ENCODE measurements at regions not wholly inside any gene's neighbourhood (a gene's known extent, or its start where the extent isn't known, plus 50 kb on each side); places are given as distances from the start of the nearest gene placed in this dataset.
A peak's percentile ranks its signal among the peaks of the same experiment; 100 is the strongest.

- POLR2A ChIA-PET: no interaction called here
- Histone ChIP-seq H3K79me2 (ENCODE audit: control insufficient read depth, insufficient read depth, low read length) (no peaks in the 10 kb centered on the region), H4K20me1 (replicated peaks; ENCODE audit: control insufficient read depth, extremely low read depth, insufficient read depth, low read length) (no peaks in the 10 kb centered on the region), H3K4me2 (ENCODE audit: insufficient read depth, low read length) (no peak overlapping the region), H2AFZ (ENCODE audit: low read depth, low read length) (no peak overlapping the region), H3K4me1 (ENCODE audit: control insufficient read depth, extremely low read depth, insufficient read depth, low read length) (peaks cover 46% of the 10 kb centered on the region), H3K4me3 (replicated peaks in 1 of 3; ENCODE audit: insufficient read depth in 1 of 3, low read depth in 1 of 3, low read length in 3 of 3) (no peak overlapping the region), H3K36me3 (ENCODE audit: control insufficient read depth in 2 of 2, extremely low read depth in 1 of 2, insufficient read depth in 2 of 2, low read length in 2 of 2) (no peaks in the 10 kb centered on the region), H3K9me1 (replicated peaks; ENCODE audit: control insufficient read depth, extremely low read depth, insufficient read depth, low read length) (no peaks in the 10 kb centered on the region), H3K9ac (replicated peaks; ENCODE audit: extremely low read depth, insufficient read depth, low read length) (no peak overlapping the region), H3K27me3 (ENCODE audit: control insufficient read depth in 2 of 2, insufficient read depth in 2 of 2, low read length in 2 of 2) (no peaks in the 10 kb centered on the region), H3K27ac (ENCODE audit: insufficient read depth, low read depth, low read length) (no peak overlapping the region), H3K9me3 (replicated peaks; ENCODE audit: control insufficient read depth, insufficient read depth, low read length) (no peaks in the 10 kb centered on the region)
- CTCF ChIA-PET: interaction anchor here (0.8 kb wide), 1 partner anchor 223 kb away, joined by 3 read pairs; no protein-coding TSS in a partner anchor
- intact Hi-C loops (cut with micrococcal nuclease) (no loop called here), dilution Hi-C loops (cut with MboI; ENCODE audit: extremely low pct_ligation_motif_present, low sequenced_read_pairs) (no loop called here)
- DNase-seq (ENCODE audit: low read depth, low spot score): no peak
- BruUV-seq (replicated peaks): no TSS peak
- no peak for FAIRE-seq
- TF ChIP-seq FOS (IDR thresholded peaks at IDR 0.05; ENCODE audit: borderline replicate concordance, insufficient read depth, low read length) (no peak), JUN (IDR thresholded peaks at IDR 0.05; ENCODE audit: borderline replicate concordance, insufficient read depth, insufficient read length, low read depth) (no peak), MYC (IDR thresholded peaks at IDR 0.05; ENCODE audit: low read depth, low read length) (no peak), GATA2 (IDR thresholded peaks at IDR 0.05; ENCODE audit: insufficient read depth, insufficient read length, low read depth, low read length) (no peak)
- TF ChIP-seq, protein P1, sequence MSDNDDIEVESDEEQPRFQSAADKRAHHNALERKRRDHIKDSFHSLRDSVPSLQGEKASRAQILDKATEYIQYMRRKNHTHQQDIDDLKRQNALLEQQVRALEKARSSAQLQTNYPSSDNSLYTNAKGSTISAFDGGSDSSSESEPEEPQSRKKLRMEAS (IDR thresholded peaks at IDR 0.05; ENCODE audit: insufficient read depth, insufficient read length): no peak
Measured at GRCh38 chr11:69354545-69354897, 60.6 kb downstream of the MYEOV start.

- H2AFZ ChIP-seq (ENCODE audit: low read depth, low read length): no peak overlapping the region
- no peak for DNase-seq (ENCODE audit: low read depth, low spot score)
- H3K9me1 ChIP-seq (replicated peaks; ENCODE audit: control insufficient read depth, extremely low read depth, insufficient read depth, low read length): no peaks in the 10 kb centered on the region
- peak; percentile 52 for FAIRE-seq
- no TSS peak for BruUV-seq (replicated peaks)
- H3K4me3 ChIP-seq (replicated peaks in 1 of 3; ENCODE audit: insufficient read depth in 1 of 3, low read depth in 1 of 3, low read length in 3 of 3): no peak overlapping the region
- intact Hi-C loops (cut with micrococcal nuclease) (no loop called here), dilution Hi-C loops (cut with MboI; ENCODE audit: extremely low pct_ligation_motif_present, low sequenced_read_pairs) (no loop called here)
- H3K27me3 ChIP-seq (ENCODE audit: control insufficient read depth in 2 of 2, insufficient read depth in 2 of 2, low read length in 2 of 2): no peaks in the 10 kb centered on the region
- H3K9me3 ChIP-seq (replicated peaks; ENCODE audit: control insufficient read depth, insufficient read depth, low read length): no peaks in the 10 kb centered on the region
- H3K9ac ChIP-seq (replicated peaks; ENCODE audit: extremely low read depth, insufficient read depth, low read length): no peak overlapping the region
- ChIA-PET CTCF (interaction anchor here (0.9 kb wide), 1 partner anchor 11 kb away, joined by 3 read pairs; no protein-coding TSS in a partner anchor), POLR2A (no interaction called here)
- no peak overlapping the region for H3K27ac ChIP-seq (ENCODE audit: insufficient read depth, low read depth, low read length)
- H3K79me2 ChIP-seq (ENCODE audit: control insufficient read depth, insufficient read depth, low read length): no peaks in the 10 kb centered on the region
- H4K20me1 ChIP-seq (replicated peaks; ENCODE audit: control insufficient read depth, extremely low read depth, insufficient read depth, low read length): no peaks in the 10 kb centered on the region
- H3K4me2 ChIP-seq (ENCODE audit: insufficient read depth, low read length): no peak overlapping the region
- TF ChIP-seq, protein P1 (IDR thresholded peaks at IDR 0.05; ENCODE audit: insufficient read depth, insufficient read length): no peak
- no peak for TF ChIP-seq EZH2 (IDR thresholded peaks at IDR 0.05; ENCODE audit: borderline replicate concordance, low read depth, low read length, severe bottlenecking)
- no peak for TF ChIP-seq CTCF (IDR thresholded peaks at IDR 0.05; ENCODE audit: extremely low read depth in 1 of 2, insufficient read depth in 1 of 2, low read depth in 1 of 2, low read length in 2 of 2)
- TF ChIP-seq POLR2AphosphoS5 (IDR thresholded peaks at IDR 0.05; ENCODE audit: insufficient read depth, low read depth, low read length): no peak
- TF ChIP-seq MYC (IDR thresholded peaks at IDR 0.05; ENCODE audit: low read depth, low read length): no peak
- no peak for TF ChIP-seq FOS (IDR thresholded peaks at IDR 0.05; ENCODE audit: borderline replicate concordance, insufficient read depth, low read length)
- TF ChIP-seq GATA2 (IDR thresholded peaks at IDR 0.05; ENCODE audit: insufficient read depth, insufficient read length, low read depth, low read length): no peak
- TF ChIP-seq POLR2A (IDR thresholded peaks at IDR 0.05; ENCODE audit: low read depth, low read length): no peak
- no peak for TF ChIP-seq JUN (IDR thresholded peaks at IDR 0.05; ENCODE audit: borderline replicate concordance, insufficient read depth, insufficient read length, low read depth)
- peaks cover 41% of the 10 kb centered on the region for H3K4me1 ChIP-seq (ENCODE audit: control insufficient read depth, extremely low read depth, insufficient read depth, low read length)
- no peaks in the 10 kb centered on the region for H3K36me3 ChIP-seq (ENCODE audit: control insufficient read depth in 2 of 2, extremely low read depth in 1 of 2, insufficient read depth in 2 of 2, low read length in 2 of 2)
Measured at GRCh38 chr11:69355346-69355940, 61.5 kb downstream of the MYEOV start.
